OCI-M2 (cell line): ENCODE measurements at regions not wholly inside any gene's neighbourhood (a gene's known extent, or its start where the extent isn't known, plus 50 kb on each side); places are given as distances from the start of the nearest gene placed in this dataset.

Experiments used
- DNase-seq: peaks from one replicate; lab custom pipeline; 2025; ENCODE audit not compliant: unreplicated experiment; lab: John Stamatoyannopoulos, UW

DNA sequence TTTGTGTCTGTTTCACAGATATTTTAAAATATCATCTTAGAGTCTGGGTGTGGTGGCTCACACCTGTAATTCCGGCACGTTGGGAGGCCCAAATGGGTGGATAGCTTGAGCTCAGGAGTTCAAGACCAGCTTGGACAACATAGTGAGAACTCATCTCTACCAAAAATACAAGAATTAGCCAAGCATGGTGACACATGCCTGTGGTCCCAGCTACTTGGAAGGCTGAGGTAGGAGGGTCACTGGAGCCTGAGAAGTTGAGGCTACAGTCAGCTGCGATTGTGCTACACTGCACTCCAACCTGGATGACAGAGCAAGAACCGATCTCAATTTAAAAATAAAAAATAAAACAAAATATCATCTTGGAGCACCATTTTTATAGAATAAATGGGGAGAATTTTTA, 1247.6 kb upstream of the MIR17HG start:
- no peak for DNase-seq

DNA sequence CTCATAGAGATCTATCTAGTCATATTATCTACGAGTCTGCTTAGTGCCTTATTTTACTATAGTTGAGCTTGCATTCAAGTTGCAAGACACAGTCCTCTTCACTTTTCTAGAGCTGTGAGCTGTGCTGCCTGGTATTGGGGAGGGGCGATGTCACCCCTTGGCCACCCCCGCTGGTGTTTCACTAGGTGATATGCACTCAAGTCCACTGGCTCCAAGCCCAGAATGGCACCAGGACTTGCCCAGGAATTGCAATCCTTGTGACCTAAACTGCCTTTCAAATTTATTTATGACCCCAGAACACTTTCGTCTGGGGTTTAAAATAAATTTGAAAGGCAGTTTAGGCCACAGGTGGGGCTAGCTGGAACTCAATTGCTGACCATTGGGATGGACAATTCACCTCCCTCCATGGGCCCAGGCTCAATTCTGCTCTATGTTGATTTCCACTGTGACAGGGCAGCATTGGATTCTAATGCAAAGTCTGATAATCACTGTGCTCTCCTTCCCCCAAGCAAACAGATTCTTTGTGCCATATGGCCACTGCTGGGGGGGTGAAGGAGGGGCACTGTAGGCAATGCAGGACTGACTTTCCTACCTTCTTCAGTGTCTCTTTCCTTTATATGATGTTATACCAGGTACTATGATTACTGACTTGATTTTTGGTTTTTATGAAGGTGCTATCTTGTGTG, 1244.2 kb upstream of the MIR17HG start:
- no peak for DNase-seq

- DNase-seq = no peak
Observed at GRCh38 chr13:90104764-90105163, 1242.7 kb upstream of the MIR17HG start.

DNA sequence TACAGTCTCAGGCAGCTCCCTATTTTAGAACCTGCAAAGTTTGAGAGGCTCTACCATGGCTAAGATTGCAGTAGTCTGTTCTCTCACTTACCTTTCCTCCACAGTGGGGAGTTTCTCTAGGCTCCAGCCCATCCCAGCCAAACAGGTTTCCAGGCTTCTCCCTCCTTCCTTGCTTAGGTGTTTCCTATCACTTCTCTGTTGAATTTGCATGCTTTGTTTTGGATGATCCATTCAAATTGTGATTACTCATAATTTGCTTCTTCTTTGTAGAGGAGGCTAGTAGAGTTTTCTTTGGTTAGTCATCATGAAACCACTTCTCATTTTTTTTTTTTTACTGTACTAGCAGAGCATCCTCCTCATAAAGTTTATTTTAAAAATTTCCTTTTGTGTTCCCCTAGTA, 1242.2 kb upstream of the MIR17HG start:
- DNase-seq = no peak

DNA sequence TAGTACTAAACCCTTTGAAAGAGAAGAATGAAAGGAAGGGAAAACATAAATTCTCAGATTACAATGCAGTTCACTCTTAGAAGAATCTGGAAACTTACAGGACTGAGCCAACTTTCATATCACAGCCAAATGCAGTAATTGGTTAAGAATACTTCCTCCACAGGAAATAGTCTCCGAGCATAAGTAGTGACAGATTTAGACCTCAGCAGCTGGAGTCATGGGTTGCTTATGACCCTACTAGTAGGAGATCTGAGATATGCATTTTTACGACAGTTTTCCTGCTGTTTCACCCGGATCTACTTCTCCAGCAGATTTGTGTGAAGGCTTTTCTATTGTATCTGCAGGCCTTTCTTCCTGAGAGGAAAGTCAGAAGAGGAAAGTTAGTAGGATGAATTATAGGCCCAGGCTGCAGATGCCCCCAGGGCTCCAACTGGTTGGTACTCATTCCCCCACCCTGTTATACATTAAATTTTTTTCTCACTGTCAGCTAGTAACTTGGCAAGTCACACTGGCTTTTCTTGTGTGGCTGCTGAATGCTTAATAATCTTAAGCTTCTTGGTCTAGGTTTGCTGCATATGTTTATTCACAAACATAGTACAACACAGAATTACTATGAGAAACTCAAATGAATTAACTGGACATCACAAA, 1241.5 kb upstream of the MIR17HG start:
- no peak for DNase-seq

- no peak for DNase-seq
Observed at GRCh38 chr13:90107661-90108060, 1239.8 kb upstream of the MIR17HG start.

- DNase-seq = no peak
Observed at GRCh38 chr13:90108547-90108946, 1238.9 kb upstream of the MIR17HG start.

GRCh38 chr13:90116121-90116520, 1231.4 kb upstream of the MIR17HG start:
- DNase-seq = no peak

- no peak for DNase-seq
Observed at GRCh38 chr13:90118467-90119071, 1228.9 kb upstream of the MIR17HG start.

- no peak for DNase-seq
Observed at GRCh38 chr13:90120026-90120425, 1227.5 kb upstream of the MIR17HG start.

DNA sequence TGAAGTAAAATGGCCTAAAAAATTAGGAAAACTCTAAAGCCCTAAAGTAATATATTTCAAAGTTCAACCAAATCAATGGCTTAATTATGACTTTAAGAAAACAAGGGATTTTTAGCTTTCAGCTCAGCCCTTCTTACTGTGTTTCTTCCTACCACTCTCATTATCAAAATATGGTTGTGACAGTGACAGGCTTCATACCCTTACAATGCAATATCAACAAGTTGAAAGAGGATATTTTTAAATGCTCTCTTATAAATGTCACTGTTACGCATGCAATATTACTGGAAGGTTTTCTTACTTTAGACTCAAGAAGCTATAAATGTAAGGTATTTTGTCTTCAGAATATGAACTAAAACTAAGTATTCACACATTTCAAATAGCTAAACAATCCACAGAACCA, 1225.7 kb upstream of the MIR17HG start:
- DNase-seq = no peak

- DNase-seq = no peak
Observed at GRCh38 chr13:90122531-90122930, 1225.0 kb upstream of the MIR17HG start.

DNA sequence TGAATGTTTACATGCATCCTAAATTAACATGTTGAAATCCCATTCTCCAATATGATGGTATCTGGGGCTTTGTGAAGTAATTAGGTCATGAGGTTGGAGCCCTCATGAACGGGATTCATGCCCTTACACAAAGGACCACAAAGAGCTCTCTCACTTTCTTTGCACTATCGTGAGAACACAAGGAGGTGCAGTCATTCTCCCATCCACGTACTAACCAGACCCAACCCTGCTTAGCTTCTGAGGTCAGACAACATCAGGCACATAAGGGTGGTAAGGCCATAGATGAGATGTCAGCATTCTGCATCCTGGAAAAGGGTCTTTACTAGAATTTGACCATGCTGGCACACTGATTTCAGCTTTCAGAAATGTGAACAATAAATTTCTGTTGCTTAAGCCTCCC, 1211.9 kb upstream of the MIR17HG start:
- DNase-seq = no peak

DNA sequence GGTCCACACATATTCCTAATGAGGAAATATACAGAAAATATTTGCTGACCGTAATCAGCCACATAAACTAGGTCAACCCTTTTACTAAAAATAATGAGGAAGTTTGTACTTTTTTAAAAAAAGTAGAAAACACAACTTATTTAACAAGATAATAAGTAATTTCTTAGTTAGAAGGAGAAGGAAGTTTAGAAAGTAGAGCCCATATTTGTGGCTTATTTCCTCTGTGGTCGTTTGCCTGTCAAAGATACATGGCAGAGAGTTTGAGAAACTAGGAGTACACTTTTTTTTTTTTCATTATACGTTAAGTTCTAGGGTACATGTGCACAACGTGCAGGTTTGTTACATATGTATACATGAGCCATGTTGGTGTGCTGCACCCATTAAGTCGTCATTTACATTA, 1205.2 kb upstream of the MIR17HG start:
- DNase-seq = no peak

DNA sequence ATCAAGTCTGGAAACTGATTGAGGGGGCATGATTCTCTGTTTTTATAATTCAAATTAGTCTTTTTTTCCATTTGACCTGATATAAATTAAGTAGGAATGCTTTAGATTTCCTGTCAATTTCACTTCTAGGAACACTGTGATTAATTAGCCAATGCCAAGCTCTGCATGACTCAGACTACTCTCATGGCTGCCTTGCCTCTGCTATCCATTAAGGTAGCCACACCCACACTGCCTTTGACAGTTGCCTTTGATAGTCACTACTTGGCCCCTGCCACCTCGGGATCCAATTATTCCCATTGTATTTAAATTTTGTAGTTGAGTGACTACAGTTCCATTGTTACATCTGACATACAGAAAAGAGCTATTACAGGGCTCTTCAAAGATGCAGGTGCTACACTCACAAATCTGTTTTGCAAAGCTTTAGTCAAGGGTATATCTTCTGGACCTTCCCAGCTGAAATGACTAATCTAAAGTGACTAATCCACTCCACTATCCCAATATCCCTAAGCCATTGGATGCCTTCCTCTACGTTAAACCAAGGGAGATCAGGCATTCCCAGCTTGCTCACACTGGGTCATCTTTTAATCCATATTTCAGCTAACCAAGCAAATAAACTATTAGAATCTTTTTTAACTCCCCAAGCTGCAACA, 1193.1 kb upstream of the MIR17HG start:
- DNase-seq = no peak

DNA sequence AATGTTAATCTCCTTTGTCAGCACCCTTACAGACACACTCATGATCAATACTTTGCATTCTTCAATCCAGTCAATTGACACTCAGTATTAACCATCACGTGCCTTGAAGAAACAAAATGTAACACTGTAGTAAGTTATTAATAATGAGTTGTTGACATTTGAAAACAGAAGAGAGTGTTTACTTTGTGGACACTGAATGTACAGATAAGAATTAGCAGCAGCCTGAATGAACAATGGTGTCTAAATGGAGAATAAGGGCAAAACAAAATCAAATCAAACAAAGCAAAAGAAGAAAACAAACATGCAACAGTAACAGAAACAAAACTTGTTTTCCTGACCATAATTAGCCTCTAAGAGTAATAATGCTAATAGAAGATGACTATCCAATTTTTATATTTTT, 1191.1 kb upstream of the MIR17HG start:
- no peak for DNase-seq

DNA sequence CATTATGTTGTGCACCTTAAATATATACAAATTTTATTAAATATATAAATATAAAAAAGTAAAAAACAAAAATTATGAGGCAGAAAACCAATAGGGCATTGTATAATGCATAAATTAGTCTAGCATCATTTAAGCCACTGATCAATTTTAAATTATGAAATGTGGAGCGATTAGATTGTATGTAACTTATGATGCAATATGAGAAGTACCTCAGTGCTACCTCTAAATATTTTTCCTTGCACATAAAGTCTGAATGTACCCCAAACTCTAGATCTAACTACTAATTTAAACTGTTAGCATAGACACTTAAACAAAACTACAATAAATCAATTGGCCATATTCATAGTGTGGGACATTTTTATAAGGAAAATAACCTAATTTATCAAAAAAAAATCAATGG, 1178.5 kb upstream of the MIR17HG start:
- no peak for DNase-seq

DNA sequence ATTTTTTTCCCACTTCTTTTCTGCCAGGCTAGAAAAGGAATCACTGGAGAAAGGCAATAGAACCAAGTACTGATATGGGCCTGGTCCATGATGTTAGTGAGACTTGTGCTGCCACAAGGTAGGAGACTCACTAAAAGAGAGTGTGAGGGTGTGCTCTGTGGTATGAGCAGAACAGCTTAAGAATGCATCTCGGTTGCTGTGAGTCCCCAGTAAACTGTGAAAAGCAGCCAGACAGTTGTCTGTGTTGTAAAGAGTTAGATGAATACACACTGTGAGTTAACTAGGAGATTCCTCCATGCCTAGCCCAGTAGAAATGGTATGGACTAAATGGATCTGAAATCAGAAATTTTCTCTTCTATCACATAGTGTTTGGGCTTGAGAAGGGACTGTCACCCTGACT, 1177.3 kb upstream of the MIR17HG start:
- no peak for DNase-seq

- no peak for DNase-seq
Observed at GRCh38 chr13:90171649-90172048, 1175.8 kb upstream of the MIR17HG start.

GRCh38 chr13:90177512-90177911, 1170.0 kb upstream of the MIR17HG start:
- DNase-seq = no peak

- DNase-seq = no peak
Observed at GRCh38 chr13:90184355-90184754, 1163.1 kb upstream of the MIR17HG start.

DNA sequence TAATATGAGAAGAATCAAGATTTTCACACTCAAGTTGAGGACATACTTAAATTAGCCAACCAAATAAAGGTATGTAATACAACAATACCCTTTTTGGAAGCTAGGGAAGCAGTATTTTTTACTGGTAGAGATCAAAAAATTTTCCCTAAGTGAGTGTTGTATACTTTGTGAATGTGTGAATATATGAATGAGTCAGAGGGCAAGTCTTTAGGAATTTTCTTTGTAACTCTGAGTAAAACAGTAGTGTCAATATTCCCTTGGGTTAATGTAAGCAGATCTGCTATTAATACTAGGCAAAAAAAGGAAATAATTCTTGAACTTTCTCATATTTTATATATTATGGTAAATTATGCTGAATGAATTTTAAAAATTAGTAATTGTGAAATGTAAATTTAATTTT, 1161.8 kb upstream of the MIR17HG start:
- no peak for DNase-seq
